Nucleus accumbens (tissue), 56 donors: ENCODE measurements at regions not wholly inside any gene's neighbourhood (a gene's known extent, or its start where the extent isn't known, plus 50 kb on each side); places are given as distances from the start of the nearest gene placed in this dataset.
"Not testable (repeated sequence)": the region's sequence is repeated elsewhere in the genome, so short reads cannot be mapped to it uniquely, and the experiment has no call there.

Experiments
- DNase-seq, 56 donors: peaks; one replicate each; lab custom pipeline; 2025; lab: John Stamatoyannopoulos, UW

DNA sequence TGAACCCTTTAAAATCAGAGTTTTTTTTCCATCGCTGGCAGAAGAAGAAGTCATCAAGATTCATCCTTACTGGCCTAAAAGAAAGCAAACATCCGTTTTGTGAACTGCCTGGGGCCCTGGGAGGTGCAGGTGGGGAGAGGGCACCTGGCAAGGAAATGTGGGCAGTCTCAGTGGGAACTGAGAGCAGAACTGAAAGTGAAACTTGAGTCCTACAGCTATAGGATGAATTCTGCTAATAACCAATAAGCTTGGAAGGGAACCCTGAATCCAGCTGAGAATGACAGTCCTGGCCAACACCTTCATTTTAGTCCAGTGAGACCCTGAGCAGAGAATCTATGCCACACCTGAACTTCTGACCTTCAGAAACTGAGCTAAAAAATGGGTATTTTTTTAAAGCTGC, 130.1 kb upstream of the ASCC3 start:
- no peak for DNase-seq

DNA sequence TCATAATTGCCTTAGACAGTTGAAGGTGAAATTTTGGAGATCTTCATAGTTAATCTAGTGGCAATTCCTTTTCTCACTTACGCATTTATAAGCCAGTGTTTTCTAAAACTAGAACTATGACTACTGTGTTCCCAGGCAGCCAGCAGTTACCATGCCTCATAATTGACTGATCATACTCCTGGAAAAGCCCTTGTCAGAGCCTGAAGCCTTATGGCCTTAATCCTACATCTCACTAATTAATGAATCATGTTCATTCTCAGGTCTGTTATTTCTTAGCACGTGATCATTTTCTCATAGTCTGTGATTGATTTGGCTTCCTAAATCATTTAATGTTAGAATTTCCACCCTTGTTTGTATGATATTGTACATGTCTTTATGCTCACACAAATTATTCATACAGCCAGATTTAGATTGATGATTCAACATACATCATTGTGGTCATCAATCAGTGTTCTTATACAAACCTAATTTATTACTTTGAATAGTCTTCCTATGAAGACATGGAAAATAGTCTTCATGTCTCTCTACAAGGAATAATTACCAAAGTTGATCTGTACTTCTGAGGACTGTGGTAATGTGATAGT, 132.6 kb upstream of the ASCC3 start:
- DNase-seq, result no peak

DNA sequence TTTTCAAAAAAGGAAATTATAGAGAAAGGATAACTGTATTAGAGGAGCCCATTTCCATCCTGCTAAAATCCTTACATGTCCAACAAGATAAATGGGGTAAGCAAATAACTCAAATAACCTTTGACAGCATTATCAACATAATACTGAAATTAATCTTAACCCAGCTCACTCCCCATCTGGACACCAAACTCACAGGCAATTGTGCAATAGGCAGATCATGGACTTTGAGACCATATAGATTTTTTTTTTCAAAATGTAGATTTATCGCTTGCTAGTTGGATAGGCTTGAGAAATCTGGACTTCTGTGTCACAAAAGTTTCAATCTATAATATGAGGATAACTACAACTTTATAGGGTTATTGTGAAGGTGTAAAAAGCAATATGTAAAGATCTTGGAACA, 134.4 kb upstream of the ASCC3 start:
- DNase-seq, result no peak

- no peak for DNase-seq
These were observed 135.0 kb upstream of the ASCC3 start for GRCh38 chr6:101016163-101016562.

- no peak for DNase-seq
These were observed 137.0 kb upstream of the ASCC3 start for GRCh38 chr6:101018157-101018556.

DNA sequence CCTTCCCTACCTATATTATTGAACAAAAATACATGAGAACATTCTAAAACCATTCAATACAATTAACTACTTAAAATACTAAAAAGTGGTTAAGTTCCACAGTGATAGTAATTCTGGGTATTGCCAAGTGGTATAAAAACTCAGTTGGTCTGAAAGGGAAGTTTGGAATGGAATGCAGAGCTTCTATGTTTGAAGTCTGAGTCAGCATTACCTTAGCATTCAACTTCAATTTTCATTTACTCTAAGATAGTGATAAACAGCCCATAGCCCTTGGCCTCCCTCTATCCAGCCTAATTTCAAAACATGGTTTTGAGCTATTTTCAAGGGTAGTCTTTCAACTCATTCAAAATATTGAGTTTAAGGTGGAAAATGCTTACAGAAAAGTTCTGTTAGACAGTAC, 140.4 kb upstream of the ASCC3 start:
- DNase-seq, result no peak

DNA sequence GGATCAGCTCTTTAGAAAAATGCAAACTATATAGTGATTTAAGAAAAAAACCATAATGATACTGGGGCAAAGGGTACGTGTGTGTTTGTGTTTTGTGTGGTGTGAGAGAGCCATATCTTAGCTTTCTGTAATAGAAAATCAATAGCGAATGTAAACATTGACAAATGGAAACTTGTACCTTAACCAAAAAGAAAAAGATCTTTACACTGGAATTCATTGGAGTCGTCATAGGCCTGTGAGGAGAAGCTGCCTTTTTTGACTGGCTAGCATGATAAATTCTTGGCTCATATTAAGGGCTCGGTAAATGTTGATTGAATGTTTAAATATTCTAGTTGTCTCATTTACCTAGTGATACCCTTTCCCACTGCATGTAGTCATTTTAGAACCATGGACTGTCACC, 161.8 kb upstream of the ASCC3 start:
- DNase-seq, result no peak

DNA sequence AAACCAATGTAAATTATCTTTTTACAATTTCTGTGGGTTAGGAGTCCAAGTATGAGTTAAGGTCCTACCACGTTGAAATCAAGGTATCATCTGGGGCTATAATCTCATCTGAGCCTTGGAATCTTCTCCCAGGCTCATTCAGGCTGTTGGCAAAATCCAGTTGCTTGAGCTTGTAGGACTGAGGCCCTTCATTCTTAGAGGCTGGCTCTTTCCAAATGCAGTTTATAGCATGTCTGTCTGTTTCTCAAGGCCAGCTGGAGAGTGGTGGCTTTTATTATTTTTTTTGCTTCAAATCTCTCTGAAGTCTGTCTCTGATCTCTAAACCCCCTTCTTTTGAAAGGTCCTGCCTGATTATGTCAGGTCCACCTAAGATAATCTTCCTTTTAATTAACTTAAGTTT, 177.2 kb upstream of the ASCC3 start:
- no peak for DNase-seq

- DNase-seq, result no peak
These were observed 185.4 kb upstream of the ASCC3 start for GRCh38 chr6:101066481-101066880.

DNA sequence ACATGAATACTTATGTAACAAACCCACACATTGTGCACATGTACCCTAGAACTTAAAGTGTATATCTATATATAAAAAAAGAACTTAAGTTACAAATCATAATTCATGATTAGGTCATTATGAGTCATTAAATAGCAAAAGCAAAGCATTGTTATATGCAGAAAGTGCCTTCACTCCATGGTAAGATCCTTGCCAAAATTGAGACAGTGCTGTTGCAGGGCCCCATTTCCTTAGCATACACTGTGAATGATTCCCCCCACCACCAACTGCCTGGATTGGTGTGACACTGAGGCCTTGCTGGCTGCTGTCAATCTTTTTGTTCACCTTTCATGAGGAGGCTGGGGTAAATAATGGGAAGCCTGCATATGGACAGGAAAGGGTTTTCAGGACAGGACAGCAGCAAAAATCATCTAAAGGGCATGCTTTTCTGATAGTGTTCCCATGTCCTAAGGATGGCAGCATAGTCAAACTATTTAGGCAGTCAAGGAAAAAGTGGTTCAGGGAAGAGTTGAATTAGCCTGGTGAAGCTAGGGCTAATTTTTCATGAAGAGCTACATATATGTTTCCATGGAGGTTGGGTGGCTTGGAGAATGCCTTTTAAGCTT, 188.2 kb upstream of the ASCC3 start:
- no peak for DNase-seq

- DNase-seq, result no peak
These were observed 189.0 kb upstream of the ASCC3 start for GRCh38 chr6:101070044-101070608.

- DNase-seq, result no peak
These were observed 196.2 kb upstream of the ASCC3 start for GRCh38 chr6:101077344-101077743.

DNA sequence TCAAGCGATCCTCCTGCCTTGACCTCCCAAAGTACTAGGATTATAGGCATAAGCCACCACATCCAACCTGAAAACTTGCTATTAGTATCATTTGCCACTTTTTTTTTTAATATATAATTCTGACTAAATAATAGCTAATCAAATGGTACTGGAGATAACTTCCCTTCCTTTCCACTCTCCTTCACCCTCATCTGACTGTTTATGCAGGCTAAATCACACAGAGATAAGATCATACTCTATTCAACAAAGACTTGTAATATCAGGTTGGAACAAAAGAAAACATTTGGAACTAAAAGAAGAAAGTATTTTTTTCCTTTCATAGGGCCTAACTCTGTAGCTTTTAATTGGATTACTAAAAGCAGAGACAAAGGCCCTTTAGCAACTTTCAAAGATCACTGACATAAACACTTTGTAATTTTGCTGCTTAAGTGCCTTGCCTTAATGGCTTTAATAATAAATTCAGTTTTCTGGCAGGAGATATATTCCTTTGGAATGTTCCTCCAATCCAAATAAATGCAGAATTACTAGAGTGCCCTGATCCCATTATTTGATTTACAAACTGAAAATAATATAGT, 198.7 kb upstream of the ASCC3 start:
- no peak for DNase-seq

GRCh38 chr6:101080597-101080996, 199.5 kb upstream of the ASCC3 start:
- peak in 1 of 56 donors; percentile 0 for DNase-seq

DNA sequence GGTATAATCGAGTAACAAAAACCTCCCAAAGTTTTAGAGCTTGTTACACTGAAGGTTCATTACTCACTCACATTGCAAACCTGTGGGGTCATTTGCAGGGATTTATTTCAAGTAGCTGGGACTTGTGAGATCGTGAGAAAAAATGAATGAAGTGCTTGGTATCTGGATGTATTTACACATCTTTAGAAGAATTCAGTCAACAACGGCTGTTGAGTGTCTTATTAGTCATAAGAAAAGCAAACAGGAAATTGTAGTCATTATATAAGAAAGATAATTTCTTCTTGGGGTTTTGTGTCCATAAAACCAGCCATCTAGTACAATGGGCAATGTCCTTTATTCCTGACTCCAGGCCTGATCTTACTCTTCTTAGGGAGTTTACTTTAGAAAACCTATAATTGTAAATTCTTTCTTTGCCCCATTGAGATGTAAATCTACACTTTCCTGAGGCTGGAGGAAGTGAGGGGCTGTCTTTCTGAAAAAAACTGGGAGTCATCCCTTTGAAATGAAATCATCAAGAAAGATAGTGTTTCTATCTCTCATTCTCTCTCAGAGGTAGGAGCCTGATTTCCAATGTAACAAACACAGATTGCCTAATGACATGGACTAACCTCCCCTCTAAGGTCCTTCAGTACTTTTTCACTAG, 202.5 kb upstream of the ASCC3 start:
- DNase-seq, result no peak

- DNase-seq, result no peak
These were observed 204.2 kb upstream of the ASCC3 start for GRCh38 chr6:101085327-101085726.

- DNase-seq, result no peak
These were observed 205.3 kb upstream of the ASCC3 start for GRCh38 chr6:101086473-101086872.

- DNase-seq, result no peak
These were observed 207.5 kb upstream of the ASCC3 start for GRCh38 chr6:101088594-101088993.

DNA sequence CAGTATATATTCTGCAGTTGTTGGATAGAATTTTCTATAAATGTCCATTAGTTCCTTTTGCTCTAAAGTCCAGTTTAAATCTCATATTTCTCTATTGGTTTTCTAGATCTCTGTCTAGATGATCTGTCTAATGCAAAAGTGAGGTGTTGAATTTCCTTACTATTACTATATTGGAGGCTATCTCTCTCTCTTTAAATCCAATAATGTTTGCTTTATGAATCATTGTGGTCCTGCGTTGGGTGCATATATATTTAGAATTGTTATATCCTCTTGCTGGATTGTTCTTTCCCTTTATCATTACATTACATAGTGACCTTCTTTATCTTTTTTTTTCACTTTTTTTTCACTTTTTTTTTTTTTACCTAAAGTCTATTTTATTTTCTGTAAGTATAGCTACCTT, 208.5 kb upstream of the ASCC3 start:
- no peak for DNase-seq

DNA sequence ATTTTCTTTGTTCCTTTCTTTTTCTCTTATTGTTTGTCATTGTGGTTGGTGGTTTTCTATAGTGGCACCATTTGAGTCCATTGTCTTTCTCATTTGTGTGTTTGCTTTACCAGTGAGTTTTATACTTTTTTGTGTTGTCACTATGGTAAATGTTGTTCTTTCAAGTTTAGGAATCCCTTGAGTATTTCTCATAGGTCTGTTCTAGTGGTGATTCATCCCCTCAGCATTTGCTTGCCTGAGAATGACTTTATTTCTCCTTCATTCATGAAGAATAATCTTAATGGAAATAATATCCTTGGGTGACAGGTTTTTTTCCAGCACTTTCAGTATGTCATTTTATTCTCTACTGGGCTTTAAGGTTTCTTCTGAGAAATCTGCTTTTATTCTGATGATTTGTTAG, 209.2 kb upstream of the ASCC3 start:
- no peak for DNase-seq

DNA sequence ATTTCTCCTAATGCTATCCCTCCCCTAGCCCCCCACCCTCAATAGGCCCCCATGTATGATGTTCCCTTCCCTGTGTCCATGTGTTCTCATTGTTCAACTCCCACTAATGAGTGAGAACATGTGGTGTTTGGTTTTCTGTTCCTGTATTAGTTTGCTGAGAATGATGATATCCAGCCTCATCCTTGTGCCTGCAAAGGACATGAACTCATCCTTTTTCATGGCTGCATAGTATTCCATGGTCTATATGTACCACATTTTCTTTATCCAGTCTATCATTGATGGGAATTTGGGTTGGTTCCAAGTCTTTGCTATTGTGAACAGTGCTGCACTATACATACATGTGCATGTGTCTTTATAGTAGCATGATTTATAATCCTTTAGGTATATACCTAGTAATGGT, 217.5 kb upstream of the ASCC3 start:
- DNase-seq, result not testable (repeated sequence)

GRCh38 chr6:101102702-101103101, 221.6 kb upstream of the ASCC3 start:
- no peak for DNase-seq
